HCT116 (cell line): ENCODE measurements at regions not wholly inside any gene's neighbourhood (a gene's known extent, or its start where the extent isn't known, plus 50 kb on each side); places are given as distances from the start of the nearest gene placed in this dataset.

ENCODE experiments used
- ATAC-seq: fragments of 200-7000 bp; cut with Tn5 transposase; 2 replicates; pipeline ENCODE4 v1.9.1; 2020; ENCODE audit warnings: mild to moderate bottlenecking, moderate library complexity
- BruUV-seq: library from RNA; stranded (reverse); fragments of 400-500 nt; replicated peaks from 2 replicates; lab custom pipeline; 2021; lab: Mats Ljungman, UMichigan
- CTCF ChIA-PET: fragments of 300-600 bp; sonication (Branson Sonifier 250); formaldehyde crosslinking; loops from one replicate; lab custom pipeline; 2021; ENCODE audit warnings: antibody characterized with exemption; lab: Charles Lee
- POLR2A ChIA-PET: fragments of 300-600, 350-600 bp; sonication (Branson Sonifier 250); formaldehyde crosslinking; loops from one replicate; lab custom pipeline; 2021; ENCODE audit warnings: antibody characterized with exemption; lab: Charles Lee
- RAD21 ChIA-PET, 2 experiments: fragments of 300-600 bp; sonication (Branson Sonifier 250); formaldehyde crosslinking; loops; one replicate each; lab custom pipeline; 2023; ENCODE audit warnings: low total read pairs in 2 of 2; ENCODE audit not compliant: uncharacterized antibody in 2 of 2, unreplicated experiment in 2 of 2, low non-redundant PET in 1 of 2; lab: Charles Lee
- DNase-seq: peaks from one replicate; pipeline ENCODE4 v3.0.0-alpha.2; 2010; ENCODE audit warnings: low read depth, low spot score
- H2AFZ ChIP-seq: fragments of 200-600 bp; shearing (Covaris generic), sonication (generic); 2 replicates; pipeline ENCODE4 v1.6.1; 2017; ENCODE audit warnings: low read depth, mixed run types, mixed read lengths, antibody characterized with exemption, low read length; ENCODE audit not compliant: poor library complexity, severe bottlenecking
- H3K27ac ChIP-seq: 2 replicates; pipeline ENCODE4 v1.5.1; 2012; ENCODE audit warnings: low read depth, low read length
- H3K27me3 ChIP-seq: fragments of 200-600 bp; sonication (generic); 2 replicates; pipeline ENCODE4 v1.6.1; 2016; ENCODE audit warnings: mixed run types, low read length, mixed read lengths; ENCODE audit not compliant: insufficient read depth
- H3K36me3 ChIP-seq, 2 experiments: fragments of 200-500 bp in 1 of 2; fragments of 200-600 bp in 1 of 2; sonication (Bioruptor generic) in 1 of 2; sonication (generic) in 1 of 2; 2 replicates each; pipeline versions ENCODE4 v1.5.1 to v1.6.1; 2014 to 2016; ENCODE audit warnings: low read length in 2 of 2, inconsistent platforms in 1 of 2, mixed read lengths in 1 of 2, mixed run types in 1 of 2; ENCODE audit not compliant: insufficient read depth in 2 of 2, control insufficient read depth in 1 of 2
- H3K4me1 ChIP-seq, 2 experiments: fragments of 200-600 bp in 1 of 2; sonication (generic) in 1 of 2; 2 replicates each; pipeline versions ENCODE4 v1.5.1 to v1.6.1; 2012 to 2017; ENCODE audit warnings: low read length in 2 of 2, inconsistent platforms in 1 of 2, mild to moderate bottlenecking in 1 of 2, mixed read lengths in 1 of 2, mixed run types in 1 of 2, moderate library complexity in 1 of 2; ENCODE audit not compliant: insufficient read depth in 2 of 2, control insufficient read depth in 1 of 2
- H3K4me2 ChIP-seq: fragments of 200-600 bp; sonication (generic); 2 replicates; pipeline ENCODE4 v1.6.1; 2017; ENCODE audit warnings: mixed run types, low read length, mixed read lengths
- H3K4me3 ChIP-seq, 2 experiments: fragments of 200-600 bp in 1 of 2; sonication (generic) in 1 of 2; replicated peaks in 1 of 2; 2 replicates each; pipeline ENCODE4 v1.5.1; 2011 to 2016; ENCODE audit warnings: low read length in 2 of 2, control low read depth in 1 of 2, low read depth in 1 of 2, mild to moderate bottlenecking in 1 of 2, mixed read lengths in 1 of 2, mixed run types in 1 of 2
- H3K79me2 ChIP-seq: fragments of 200-600 bp; sonication (generic); 2 replicates; pipeline ENCODE4 v1.6.1; 2017; ENCODE audit warnings: mild to moderate bottlenecking, mixed run types, low read length, moderate library complexity, mixed read lengths; ENCODE audit not compliant: insufficient read depth
- H3K9ac ChIP-seq: fragments of 200-600 bp; sonication (generic); 2 replicates; pipeline ENCODE4 v1.6.1; 2016; ENCODE audit warnings: low read length, mixed read lengths
- H3K9me2 ChIP-seq: fragments of 200-600 bp; sonication (generic), shearing (Covaris generic); 2 replicates; pipeline ENCODE4 v1.6.1; 2017; ENCODE audit warnings: mixed run types, mild to moderate bottlenecking, moderate library complexity; ENCODE audit not compliant: insufficient read depth
- H3K9me3 ChIP-seq, 2 experiments: fragments of 200-500 bp in 1 of 2; fragments of 200-600 bp in 1 of 2; sonication (Bioruptor generic) in 1 of 2; sonication (generic) in 1 of 2; 2 replicates each; pipeline ENCODE4 v1.6.1; 2014 to 2017; ENCODE audit warnings: low read length in 2 of 2, mixed read lengths in 2 of 2, inconsistent platforms in 1 of 2, low read depth in 1 of 2, mild to moderate bottlenecking in 1 of 2, mixed run types in 1 of 2, moderate library complexity in 1 of 2; ENCODE audit not compliant: control insufficient read depth in 1 of 2, insufficient read depth in 1 of 2
- H4K20me1 ChIP-seq: fragments of 200-600 bp; sonication (generic), shearing (Covaris generic); 2 replicates; pipeline ENCODE4 v1.6.1; 2017; ENCODE audit warnings: mixed run types, mild to moderate bottlenecking, moderate library complexity; ENCODE audit not compliant: insufficient read depth
- ATF3 ChIP-seq: IDR thresholded peaks from 2 replicates; pipeline ENCODE4 v1.6.1; 2012
- CBX3 ChIP-seq: IDR thresholded peaks from 2 replicates; pipeline ENCODE4 v1.6.1; 2012; ENCODE audit warnings: low read depth
- CEBPB ChIP-seq: IDR thresholded peaks from 2 replicates; pipeline ENCODE4 v1.6.1; 2012; ENCODE audit warnings: low read depth
- CTCF ChIP-seq, 3 experiments: fragments of 200-600 bp in 1 of 3; sonication (generic) in 1 of 3; IDR thresholded peaks in 2 of 3; conservative IDR thresholded peaks in 1 of 3; 2 replicates each; pipeline ENCODE4 v1.5.1; 2012 to 2017; ENCODE audit warnings: low read depth in 2 of 3, low read length in 2 of 3, antibody characterized with exemption in 1 of 3, borderline replicate concordance in 1 of 3, control low read depth in 1 of 3, mild to moderate bottlenecking in 1 of 3, mixed read lengths in 1 of 3, mixed run types in 1 of 3, moderate library complexity in 1 of 3; ENCODE audit not compliant: insufficient read depth in 1 of 3
- EGR1 ChIP-seq: IDR thresholded peaks from 2 replicates; pipeline ENCODE4 v1.6.1; 2012; ENCODE audit warnings: low read depth
- ELF1 ChIP-seq: IDR thresholded peaks from 2 replicates; pipeline ENCODE4 v1.6.1; 2012; ENCODE audit warnings: low read depth, borderline replicate concordance
- EZH2phosphoT487 ChIP-seq: fragments of 200-600 bp; IDR thresholded peaks from 2 replicates; pipeline ENCODE4 v1.6.1; 2018; ENCODE audit warnings: antibody characterized with exemption, borderline replicate concordance
- FOSL1 ChIP-seq: IDR thresholded peaks from 2 replicates; pipeline ENCODE4 v1.6.1; 2012; ENCODE audit warnings: low read depth
- JUND ChIP-seq: IDR thresholded peaks from 2 replicates; pipeline ENCODE4 v1.6.1; 2012
- POLR2AphosphoS5 ChIP-seq: IDR thresholded peaks from 2 replicates; pipeline ENCODE4 v1.6.1; 2011; ENCODE audit warnings: mild to moderate bottlenecking, low read depth, low read length, moderate library complexity
- SIN3A ChIP-seq: IDR thresholded peaks from 2 replicates; pipeline ENCODE4 v1.6.1; 2012; ENCODE audit warnings: low read depth
- SRF ChIP-seq: IDR thresholded peaks from 2 replicates; pipeline ENCODE4 v1.6.1; 2012; ENCODE audit warnings: low read depth
- TCF7L2 ChIP-seq: IDR thresholded peaks from 2 replicates; pipeline ENCODE4 v1.7.0; 2011; ENCODE audit warnings: borderline replicate concordance, inconsistent platforms; ENCODE audit not compliant: insufficient read depth, insufficient read length; ENCODE audit errors: extremely low read depth
- YY1 ChIP-seq: IDR thresholded peaks from 2 replicates; pipeline ENCODE4 v1.6.1; 2011; ENCODE audit warnings: low read length, low read depth, moderate library complexity, mild to moderate bottlenecking; ENCODE audit not compliant: insufficient replicate concordance; ENCODE audit errors: extremely low read depth
- ZBTB33 ChIP-seq: IDR thresholded peaks from 2 replicates; pipeline ENCODE4 v1.6.1; 2011; ENCODE audit warnings: mild to moderate bottlenecking, low read length, moderate library complexity; ENCODE audit not compliant: insufficient replicate concordance; ENCODE audit errors: extremely low read depth
- ZFX ChIP-seq: fragments of 450-650 bp; IDR thresholded peaks from 2 replicates; pipeline ENCODE4 v1.6.1; 2017
- ZNF274 ChIP-seq: fragments of 200-500 bp; sonication (Bioruptor generic); IDR thresholded peaks from 2 replicates; pipeline ENCODE4 v1.6.1; 2014; ENCODE audit warnings: mild to moderate bottlenecking, low read depth, low read length, inconsistent platforms
- intact Hi-C: fragments of 100-400 bp; cut with micrococcal nuclease; formaldehyde crosslinking; loops from 2 replicates; pipeline ENCODE4 v1.10.0; 2022
- TF ChIP-seq, protein P1 (sequence below): IDR thresholded peaks from 2 replicates; pipeline ENCODE4 v1.6.1; 2012
- TF ChIP-seq, protein P2 (sequence below): IDR thresholded peaks from 2 replicates; pipeline ENCODE4 v1.6.1; 2012; ENCODE audit warnings: low read depth

DNA sequence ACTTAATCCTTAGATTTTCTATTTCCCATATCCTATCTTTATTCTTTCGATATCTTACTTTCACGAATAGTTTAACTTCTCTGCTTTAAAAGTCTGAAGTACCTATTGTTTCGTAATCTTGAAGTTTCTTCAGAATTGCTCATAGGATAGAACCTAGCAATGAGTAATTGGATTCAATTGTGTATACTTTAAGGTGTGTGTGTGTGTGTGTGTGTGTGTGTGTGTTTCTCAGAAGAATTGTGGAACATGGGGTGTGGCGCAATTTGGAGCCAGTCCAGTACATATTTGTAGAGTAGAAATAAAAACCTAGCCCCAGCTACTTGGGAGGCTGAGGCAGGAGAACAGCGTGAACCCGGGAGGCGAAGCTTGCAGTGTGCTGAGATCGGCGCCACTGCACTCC, 897.6 kb downstream of the BCL11A start:
- TF ChIP-seq SIN3A (no peak), ATF3 (no peak), CBX3 (no peak), JUND (no peak), CTCF (IDR thresholded peaks at IDR 0.05 in 2 of 3, conservative IDR thresholded peaks at IDR 0.05 in 1 of 3; ENCODE audit: borderline replicate concordance in 1 of 3, insufficient read depth in 1 of 3, low read depth in 2 of 3, low read length in 2 of 3) (no peak), TCF7L2 (no peak), SRF (no peak), YY1 (no peak), POLR2AphosphoS5 (no peak), ZNF274 (no peak), FOSL1 (no peak), EZH2phosphoT487 (no peak), ZBTB33 (no peak), ZFX (no peak), CEBPB (no peak), ELF1 (no peak), EGR1 (no peak)
- TF ChIP-seq, protein P1, sequence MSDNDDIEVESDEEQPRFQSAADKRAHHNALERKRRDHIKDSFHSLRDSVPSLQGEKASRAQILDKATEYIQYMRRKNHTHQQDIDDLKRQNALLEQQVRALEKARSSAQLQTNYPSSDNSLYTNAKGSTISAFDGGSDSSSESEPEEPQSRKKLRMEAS = no peak
- TF ChIP-seq, protein P2, sequence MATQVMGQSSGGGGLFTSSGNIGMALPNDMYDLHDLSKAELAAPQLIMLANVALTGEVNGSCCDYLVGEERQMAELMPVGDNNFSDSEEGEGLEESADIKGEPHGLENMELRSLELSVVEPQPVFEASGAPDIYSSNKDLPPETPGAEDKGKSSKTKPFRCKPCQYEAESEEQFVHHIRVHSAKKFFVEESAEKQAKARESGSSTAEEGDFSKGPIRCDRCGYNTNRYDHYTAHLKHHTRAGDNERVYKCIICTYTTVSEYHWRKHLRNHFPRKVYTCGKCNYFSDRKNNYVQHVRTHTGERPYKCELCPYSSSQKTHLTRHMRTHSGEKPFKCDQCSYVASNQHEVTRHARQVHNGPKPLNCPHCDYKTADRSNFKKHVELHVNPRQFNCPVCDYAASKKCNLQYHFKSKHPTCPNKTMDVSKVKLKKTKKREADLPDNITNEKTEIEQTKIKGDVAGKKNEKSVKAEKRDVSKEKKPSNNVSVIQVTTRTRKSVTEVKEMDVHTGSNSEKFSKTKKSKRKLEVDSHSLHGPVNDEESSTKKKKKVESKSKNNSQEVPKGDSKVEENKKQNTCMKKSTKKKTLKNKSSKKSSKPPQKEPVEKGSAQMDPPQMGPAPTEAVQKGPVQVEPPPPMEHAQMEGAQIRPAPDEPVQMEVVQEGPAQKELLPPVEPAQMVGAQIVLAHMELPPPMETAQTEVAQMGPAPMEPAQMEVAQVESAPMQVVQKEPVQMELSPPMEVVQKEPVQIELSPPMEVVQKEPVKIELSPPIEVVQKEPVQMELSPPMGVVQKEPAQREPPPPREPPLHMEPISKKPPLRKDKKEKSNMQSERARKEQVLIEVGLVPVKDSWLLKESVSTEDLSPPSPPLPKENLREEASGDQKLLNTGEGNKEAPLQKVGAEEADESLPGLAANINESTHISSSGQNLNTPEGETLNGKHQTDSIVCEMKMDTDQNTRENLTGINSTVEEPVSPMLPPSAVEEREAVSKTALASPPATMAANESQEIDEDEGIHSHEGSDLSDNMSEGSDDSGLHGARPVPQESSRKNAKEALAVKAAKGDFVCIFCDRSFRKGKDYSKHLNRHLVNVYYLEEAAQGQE = no peak
- TF ChIP-seq, all 23 proteins: peak for 0
- no peak overlapping the region for H3K4me3 ChIP-seq
- POLR2A ChIA-PET = no interaction called here
- DNase-seq (no peak), ATAC-seq (no peak)
- H3K4me1 ChIP-seq = no peaks in the 10 kb centered on the region
- no peak overlapping the region for H2AFZ ChIP-seq
- H3K9me2 ChIP-seq = no peaks in the 10 kb centered on the region
- no peaks in the 10 kb centered on the region for H4K20me1 ChIP-seq
- BruUV-seq = no TSS peak
- no peak overlapping the region for H3K4me2 ChIP-seq
- RAD21 ChIA-PET = no interaction called here
- no peaks in the 10 kb centered on the region for H3K79me2 ChIP-seq
- no peak overlapping the region for H3K27ac ChIP-seq
- intact Hi-C loops = no loop called here
- H3K36me3 ChIP-seq = no peaks in the 10 kb centered on the region
- peaks cover 0 to 3% of the 10 kb centered on the region in 2 experiments; a peak in 2 of 4 replicates for H3K9me3 ChIP-seq
- CTCF ChIA-PET = no interaction called here
- H3K9ac ChIP-seq = no peak overlapping the region
- H3K27me3 ChIP-seq = no peaks in the 10 kb centered on the region
